GM23338 (cell line): ENCODE measurements at regions not wholly inside any gene's neighbourhood (a gene's known extent, or its start where the extent isn't known, plus 50 kb on each side); places are given as distances from the start of the nearest gene placed in this dataset.

Source experiments
- ATAC-seq: fragments of 200-7000 bp; cut with Tn5 transposase; 3 replicates; pipeline ENCODE4 v1.9.1; 2020
- DNase-seq: peaks from one replicate; pipeline ENCODE4 v3.0.0-alpha.2; 2015; ENCODE audit warnings: low spot score
- H2AFZ ChIP-seq: fragments of 200-600 bp; sonication (generic); 2 replicates; pipeline ENCODE4 v1.8.0; 2016; ENCODE audit warnings: antibody characterized with exemption, mild to moderate bottlenecking, moderate library complexity
- H3F3A ChIP-seq: fragments of 200-600 bp; sonication (generic); replicated peaks from 2 replicates; pipeline ENCODE4 v1.8.0; 2017; ENCODE audit warnings: antibody characterized with exemption, mixed run types, low read depth
- H3K27ac ChIP-seq: fragments of 200-600 bp; sonication (generic); 2 replicates; pipeline ENCODE4 v1.6.1; 2016; ENCODE audit warnings: low read depth
- H3K27me3 ChIP-seq: fragments of 200-600 bp; sonication (generic); 2 replicates; pipeline ENCODE4 v1.8.0; 2016; ENCODE audit warnings: mild to moderate bottlenecking, mixed run types, moderate library complexity; ENCODE audit not compliant: insufficient read depth
- H3K36me3 ChIP-seq: fragments of 200-600 bp; sonication (generic); 2 replicates; pipeline ENCODE4 v1.8.0; 2016; ENCODE audit warnings: mild to moderate bottlenecking; ENCODE audit not compliant: insufficient read depth
- H3K4me1 ChIP-seq: fragments of 200-600 bp; sonication (generic); 2 replicates; pipeline ENCODE4 v1.8.0; 2016; ENCODE audit warnings: mild to moderate bottlenecking, moderate library complexity; ENCODE audit not compliant: insufficient read depth
- H3K4me2 ChIP-seq: fragments of 200-600 bp; sonication (generic); 2 replicates; pipeline ENCODE4 v1.7.1; 2017; ENCODE audit warnings: mixed run types
- H3K4me3 ChIP-seq: fragments of 200-600 bp; sonication (generic); 2 replicates; pipeline ENCODE4 v1.6.1; 2016; ENCODE audit warnings: mixed run types
- H3K79me2 ChIP-seq: fragments of 200-600 bp; sonication (generic); replicated peaks from 2 replicates; pipeline ENCODE4 v1.8.0; 2017; ENCODE audit warnings: mild to moderate bottlenecking; ENCODE audit not compliant: insufficient read depth
- H3K9me2 ChIP-seq: fragments of 200-600 bp; sonication (generic); 2 replicates; pipeline ENCODE4 v1.8.0; 2017; ENCODE audit not compliant: insufficient read depth
- H4K20me1 ChIP-seq: fragments of 200-600 bp; sonication (generic); replicated peaks from 2 replicates; pipeline ENCODE4 v1.8.0; 2017; ENCODE audit warnings: mild to moderate bottlenecking; ENCODE audit not compliant: insufficient read depth
- H3K27ac Mint-ChIP-seq: 2 replicates; pipeline ENCODE4 v1.8.0; 2020; ENCODE audit warnings: inconsistent platforms, mild to moderate bottlenecking, moderate library complexity, mixed read lengths
- H3K27me3 Mint-ChIP-seq: 3 replicates; pipeline ENCODE4 v1.8.0; 2022; ENCODE audit warnings: low read depth, mild to moderate bottlenecking, moderate library complexity, mixed read lengths, inconsistent platforms; ENCODE audit not compliant: insufficient read depth, poor library complexity
- H3K36me3 Mint-ChIP-seq: 3 replicates; pipeline ENCODE4 v1.8.0; 2021; ENCODE audit warnings: low read depth, mild to moderate bottlenecking, inconsistent platforms, moderate library complexity, mixed read lengths
- H3K4me1 Mint-ChIP-seq: 3 replicates; pipeline ENCODE4 v1.8.0; 2020; ENCODE audit warnings: mild to moderate bottlenecking, inconsistent platforms, mixed read lengths
- H3K4me3 Mint-ChIP-seq: 3 replicates; pipeline ENCODE4 v1.8.0; 2021; ENCODE audit warnings: moderate library complexity, mild to moderate bottlenecking, inconsistent platforms, mixed read lengths
- H3K9me3 Mint-ChIP-seq: 3 replicates; pipeline ENCODE4 v1.8.0; 2020; ENCODE audit warnings: moderate library complexity, mild to moderate bottlenecking, inconsistent platforms, mixed read lengths
- CREB1 ChIP-seq: fragments of 250-450 bp; sonication (Bioruptor Pico); IDR thresholded peaks from 2 replicates; pipeline ENCODE4 v1.5.0; 2020; ENCODE audit warnings: low read depth, mild to moderate bottlenecking, moderate library complexity
- CTCF ChIP-seq, 2 experiments: fragments of 200-600 bp in 1 of 2; sonication (generic) in 1 of 2; conservative IDR thresholded peaks; 2 replicates each; pipeline versions ENCODE4 v1.5.1 to v1.6.1; 2016 to 2017; ENCODE audit warnings: antibody characterized with exemption in 2 of 2, low read depth in 2 of 2, mild to moderate bottlenecking in 2 of 2, moderate library complexity in 1 of 2
- JUNB ChIP-seq: IDR thresholded peaks from one replicate; pipeline ENCODE4 v1.6.1; 2016; ENCODE audit warnings: antibody characterized with exemption; ENCODE audit not compliant: unreplicated experiment
- NANOG ChIP-seq: IDR thresholded peaks from 2 replicates; pipeline ENCODE4 v1.6.1; 2016; ENCODE audit warnings: antibody characterized with exemption, borderline replicate concordance
- REST ChIP-seq: IDR thresholded peaks from one replicate; pipeline ENCODE4 v1.6.1; 2018; ENCODE audit warnings: antibody characterized with exemption; ENCODE audit not compliant: unreplicated experiment
- STAT1 ChIP-seq: IDR thresholded peaks from one replicate; pipeline ENCODE4 v1.6.1; 2016; ENCODE audit warnings: antibody characterized with exemption; ENCODE audit not compliant: unreplicated experiment
- ZNF114 ChIP-seq: fragments of 250-450 bp; sonication (Bioruptor Pico); IDR thresholded peaks from 2 replicates; pipeline ENCODE4 v1.5.0; 2020; ENCODE audit warnings: mild to moderate bottlenecking, moderate library complexity
- ZNF331 ChIP-seq: fragments of 250-450 bp; sonication (Bioruptor Pico); IDR thresholded peaks from 2 replicates; pipeline ENCODE4 v1.5.0; 2020; ENCODE audit warnings: low read depth, mild to moderate bottlenecking, moderate library complexity
- ZNF462 ChIP-seq: fragments of 250-450 bp; sonication (Bioruptor Pico); IDR thresholded peaks from 2 replicates; pipeline ENCODE4 v1.5.0; 2020; ENCODE audit warnings: mild to moderate bottlenecking, moderate library complexity

GRCh38 chr16:85181739-85182129 is 69.5 kb upstream of the CIBAR2 start:
- H3K4me2 ChIP-seq: no peak overlapping the region
- no peak overlapping the region for H3K4me3 ChIP-seq
- H2AFZ ChIP-seq: no peak overlapping the region
- DNase-seq (no peak), ATAC-seq (no peak)
- peaks cover 4% of the 10 kb centered on the region; the same call in 1 of the 2 replicates for H3K36me3 ChIP-seq
- H3K27me3 ChIP-seq: no peaks in the 10 kb centered on the region
- H3F3A ChIP-seq: no peaks in the 10 kb centered on the region
- H3K4me3 Mint-ChIP-seq: no peak overlapping the region
- 0 out of 2 replicates have a peak, but pooled peaks cover 3% of the 10 kb centered on the region for H3K4me1 ChIP-seq
- peaks cover 19% of the 10 kb centered on the region for H3K9me3 Mint-ChIP-seq
- peaks cover 10% of the 10 kb centered on the region for H4K20me1 ChIP-seq
- no peak for TF ChIP-seq NANOG
- no peak for TF ChIP-seq ZNF331 (CRISPR knock-in tag)
- TF ChIP-seq CREB1 (CRISPR knock-in tag): no peak
- no peak for TF ChIP-seq ZNF462 (CRISPR knock-in tag)
- TF ChIP-seq STAT1: no peak
- TF ChIP-seq CTCF (conservative IDR thresholded peaks at IDR 0.05; ENCODE audit: low read depth in 2 of 2): no peak
- no peak for TF ChIP-seq REST
- no peak for TF ChIP-seq ZNF114 (CRISPR knock-in tag)
- no peak for TF ChIP-seq JUNB
- H3K27ac Mint-ChIP-seq: no peak overlapping the region
- no peaks in the 10 kb centered on the region for H3K9me2 ChIP-seq
- peaks cover 7% of the 10 kb centered on the region for H3K27me3 Mint-ChIP-seq
- peaks cover 34% of the 10 kb centered on the region for H3K36me3 Mint-ChIP-seq
- no peak overlapping the region for H3K27ac ChIP-seq
- H3K79me2 ChIP-seq: peaks cover 79% of the 10 kb centered on the region
- H3K4me1 Mint-ChIP-seq: peaks cover 8% of the 10 kb centered on the region
